ENCODE measurements at regions not wholly inside any gene's neighbourhood (a gene's known extent, or its start where the extent isn't known, plus 50 kb on each side); places are given as distances from the start of the nearest gene placed in this dataset.

GRCh38 chr1:170823120-170823519, 112.2 kb upstream of the MROH9 start (continued):
- no peak for TF ChIP-seq SMARCE1 (IDR thresholded peaks at IDR 0.05; ENCODE audit: borderline replicate concordance)

- 68% methylated on average over 7 of the region's 7 CpGs for WGBS (ENCODE audit: low lambda C conversion rate)
- intact Hi-C loops (cut with micrococcal nuclease; ENCODE audit: unreplicated experiment) (no loop called here), in situ Hi-C loops (cut with HindIII; ENCODE audit: extremely low pct_ligation_motif_present, low pct_unique_long_range_greater_than_20kb) (no loop called here)
- Histone ChIP-seq H3K27ac (ENCODE audit: extremely low read length, insufficient read depth, low read length) (no peak overlapping the region), H4K20me1 (ENCODE audit: insufficient read depth, low read length) (no peaks in the 10 kb centered on the region), H3K79me2 (ENCODE audit: insufficient read depth, low read length) (no peaks in the 10 kb centered on the region), H3K4me1 (ENCODE audit: insufficient read depth, low read length) (no peaks in the 10 kb centered on the region), H3K4me3 (replicated peaks in 1 of 3; ENCODE audit: insufficient read depth in 1 of 3, low read depth in 2 of 3, low read length in 3 of 3) (no peak overlapping the region), H3K9me3 (ENCODE audit: low read length) (peaks cover 27% of the 10 kb centered on the region), H3K27me3 (ENCODE audit: control insufficient read depth in 1 of 2, insufficient read depth in 2 of 2, low read length in 2 of 2) (no peaks in the 10 kb centered on the region), H3K4me2 (ENCODE audit: low read depth, low read length) (no peak overlapping the region), H3K36me3 (replicated peaks in 1 of 2; ENCODE audit: control insufficient read depth in 1 of 2, insufficient read depth in 2 of 2, low read length in 2 of 2) (no peaks in the 10 kb centered on the region), H2AFZ (ENCODE audit: low read length) (no peak overlapping the region), H3K9ac (ENCODE audit: insufficient read depth, low read depth, low read length) (no peak overlapping the region)
- FAIRE-seq (no peak), DNase-seq (ENCODE audit: low spot score) (no peak), ATAC-seq (no peak)
- POLR2A ChIA-PET, result no interaction called here
- CTCF ChIA-PET (ENCODE audit: low intra/inter-chr PET ratio, low total read pairs), result no interaction called here
- no TSS peak for BruUV-seq (replicated peaks)
- no peak for TF ChIP-seq ZNF407 (CRISPR knock-in tag; IDR thresholded peaks at IDR 0.05; ENCODE audit: not compliant biosample characterization)
- no peak for TF ChIP-seq GZF1 (CRISPR knock-in tag; IDR thresholded peaks at IDR 0.05)
- TF ChIP-seq STAG1 (CRISPR knock-in tag; IDR thresholded peaks at IDR 0.05), result no peak
- no peak for TF ChIP-seq ZHX2 (IDR thresholded peaks at IDR 0.05; ENCODE audit: low read depth)
- no peak for TF ChIP-seq ZHX2 (CRISPR knock-in tag; IDR thresholded peaks at IDR 0.05; ENCODE audit: borderline replicate concordance)
- TF ChIP-seq ZNF704 (CRISPR knock-in tag; IDR thresholded peaks at IDR 0.05; ENCODE audit: borderline replicate concordance), result no peak
- TF ChIP-seq ZNF263 (CRISPR knock-in tag; IDR thresholded peaks at IDR 0.05), result no peak
- no peak for TF ChIP-seq ZNF124 (CRISPR knock-in tag; IDR thresholded peaks at IDR 0.05)
Observed at GRCh38 chr1:170831276-170831675, 104.1 kb upstream of the MROH9 start.
